ENCODE measurements at regions not wholly inside any gene's neighbourhood (a gene's known extent, or its start where the extent isn't known, plus 50 kb on each side); places are given as distances from the start of the nearest gene placed in this dataset.

DNA sequence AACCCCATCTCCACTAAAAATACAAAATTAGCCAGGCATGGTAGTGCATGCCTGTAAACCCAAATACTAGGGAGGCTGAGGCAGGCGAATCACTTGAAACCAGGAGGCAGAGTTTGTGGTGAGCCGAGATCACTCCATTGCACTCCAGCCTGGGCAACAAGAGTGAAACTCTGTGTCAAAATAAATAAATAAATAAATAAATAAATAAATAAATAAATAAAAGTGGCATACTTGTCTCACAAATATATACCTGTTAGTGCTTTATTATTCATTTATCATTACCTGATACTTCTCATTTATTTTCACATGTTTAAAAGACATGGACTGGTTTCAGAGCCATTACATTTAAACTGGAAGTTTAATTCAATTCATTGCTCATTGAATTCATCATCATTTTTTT, 491.4 kb upstream of the CDH7 start:
- no peak for DNase-seq (ENCODE audit: low spot score)
- Mint-ChIP-seq H3K4me3 (ENCODE audit: unreplicated experiment) (no peak overlapping the region), H3K36me3 (ENCODE audit: low read depth) (no peaks in the 10 kb centered on the region), H3K27me3 (ENCODE audit: low read depth) (no peaks in the 10 kb centered on the region), H3K9me3 (ENCODE audit: low read depth) (no peaks in the 10 kb centered on the region), H3K27ac (ENCODE audit: unreplicated experiment) (no peak overlapping the region), H3K4me1 (ENCODE audit: low read depth) (no peaks in the 10 kb centered on the region)
- TF ChIP-seq, protein P1, sequence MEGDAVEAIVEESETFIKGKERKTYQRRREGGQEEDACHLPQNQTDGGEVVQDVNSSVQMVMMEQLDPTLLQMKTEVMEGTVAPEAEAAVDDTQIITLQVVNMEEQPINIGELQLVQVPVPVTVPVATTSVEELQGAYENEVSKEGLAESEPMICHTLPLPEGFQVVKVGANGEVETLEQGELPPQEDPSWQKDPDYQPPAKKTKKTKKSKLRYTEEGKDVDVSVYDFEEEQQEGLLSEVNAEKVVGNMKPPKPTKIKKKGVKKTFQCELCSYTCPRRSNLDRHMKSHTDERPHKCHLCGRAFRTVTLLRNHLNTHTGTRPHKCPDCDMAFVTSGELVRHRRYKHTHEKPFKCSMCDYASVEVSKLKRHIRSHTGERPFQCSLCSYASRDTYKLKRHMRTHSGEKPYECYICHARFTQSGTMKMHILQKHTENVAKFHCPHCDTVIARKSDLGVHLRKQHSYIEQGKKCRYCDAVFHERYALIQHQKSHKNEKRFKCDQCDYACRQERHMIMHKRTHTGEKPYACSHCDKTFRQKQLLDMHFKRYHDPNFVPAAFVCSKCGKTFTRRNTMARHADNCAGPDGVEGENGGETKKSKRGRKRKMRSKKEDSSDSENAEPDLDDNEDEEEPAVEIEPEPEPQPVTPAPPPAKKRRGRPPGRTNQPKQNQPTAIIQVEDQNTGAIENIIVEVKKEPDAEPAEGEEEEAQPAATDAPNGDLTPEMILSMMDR (IDR thresholded peaks at IDR 0.05): no peak

DNA sequence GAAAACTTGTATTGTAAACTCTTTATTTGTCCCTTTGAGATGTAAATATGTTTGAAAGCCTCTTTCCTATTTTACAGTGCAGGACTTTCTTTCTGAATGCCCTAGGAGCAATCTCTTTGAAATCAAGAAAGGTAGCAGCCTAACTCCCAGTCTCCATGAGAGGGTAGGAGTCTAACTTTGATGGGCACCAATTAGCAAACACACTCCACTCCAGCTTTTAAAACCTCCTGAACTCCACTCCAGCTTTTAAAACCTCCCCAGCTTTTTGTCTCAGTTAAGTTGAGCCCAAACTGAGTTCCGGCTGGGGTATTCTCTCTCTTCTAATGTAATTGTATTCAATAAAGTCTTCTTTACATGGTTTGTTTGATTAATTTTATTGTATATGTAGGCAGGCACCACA, 493.7 kb upstream of the CDH7 start:
- no peaks in the 10 kb centered on the region for H3K9me3 Mint-ChIP-seq (ENCODE audit: low read depth)
- H3K4me1 Mint-ChIP-seq (ENCODE audit: low read depth): no peaks in the 10 kb centered on the region
- no peak overlapping the region for H3K4me3 Mint-ChIP-seq (ENCODE audit: unreplicated experiment)
- no peak overlapping the region for H3K27ac Mint-ChIP-seq (ENCODE audit: unreplicated experiment)
- H3K27me3 Mint-ChIP-seq (ENCODE audit: low read depth): peaks cover 2% of the 10 kb centered on the region
- TF ChIP-seq, protein P1 (IDR thresholded peaks at IDR 0.05): no peak
- DNase-seq (ENCODE audit: low spot score): no peak
- H3K36me3 Mint-ChIP-seq (ENCODE audit: low read depth): no peaks in the 10 kb centered on the region

DNA sequence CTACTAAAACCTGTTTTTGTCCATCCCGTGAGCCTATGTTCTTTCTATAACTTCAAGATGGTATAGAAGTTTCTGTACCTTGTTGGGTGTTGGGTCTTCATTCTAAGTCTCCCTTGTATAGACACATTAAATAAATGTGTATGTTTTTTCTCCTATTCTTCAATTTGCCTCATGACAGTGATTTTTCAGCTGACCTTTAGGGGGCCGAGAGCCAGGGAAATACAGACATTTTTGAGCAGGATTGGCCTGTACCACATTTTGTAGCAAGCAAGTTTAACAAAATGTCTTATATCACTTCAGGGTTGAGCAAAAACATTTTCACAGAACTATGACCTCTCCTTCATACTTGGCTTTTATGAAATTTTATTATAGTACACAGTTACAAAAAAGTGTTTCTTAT, 495.4 kb upstream of the CDH7 start:
- no peaks in the 10 kb centered on the region for H3K36me3 Mint-ChIP-seq (ENCODE audit: low read depth)
- H3K27me3 Mint-ChIP-seq (ENCODE audit: low read depth): peaks cover 2% of the 10 kb centered on the region
- no peaks in the 10 kb centered on the region for H3K9me3 Mint-ChIP-seq (ENCODE audit: low read depth)
- H3K4me3 Mint-ChIP-seq (ENCODE audit: unreplicated experiment): no peak overlapping the region
- H3K4me1 Mint-ChIP-seq (ENCODE audit: low read depth): no peaks in the 10 kb centered on the region
- TF ChIP-seq, protein P1 (IDR thresholded peaks at IDR 0.05): no peak
- H3K27ac Mint-ChIP-seq (ENCODE audit: unreplicated experiment): no peak overlapping the region
- no peak for DNase-seq (ENCODE audit: low spot score)

DNA sequence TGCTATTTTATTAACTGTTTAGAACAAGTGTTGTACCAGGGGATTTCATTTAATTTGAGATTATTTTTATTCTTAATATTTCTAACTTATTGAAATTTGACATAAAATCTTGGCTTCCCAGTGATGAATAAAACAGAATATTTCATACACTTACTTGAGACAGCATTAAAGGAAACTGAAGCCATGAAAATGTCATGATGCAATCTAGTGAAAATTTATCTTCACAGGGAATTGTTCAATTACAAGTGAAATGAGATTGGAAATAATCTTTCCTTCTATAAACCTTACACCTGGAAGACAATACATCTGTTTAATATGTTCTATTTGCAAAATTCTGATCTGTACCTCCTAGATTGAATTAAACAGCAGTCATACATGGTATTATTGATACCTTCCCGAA, 511.0 kb upstream of the CDH7 start:
- Mint-ChIP-seq H3K27me3 (ENCODE audit: low read depth) (peaks cover 3% of the 10 kb centered on the region), H3K4me3 (ENCODE audit: unreplicated experiment) (no peak overlapping the region), H3K4me1 (ENCODE audit: low read depth) (peaks cover 8% of the 10 kb centered on the region), H3K9me3 (ENCODE audit: low read depth) (no peaks in the 10 kb centered on the region), H3K36me3 (ENCODE audit: low read depth) (no peaks in the 10 kb centered on the region), H3K27ac (ENCODE audit: unreplicated experiment) (peak overlapping the region; percentile 66)
- no peak for DNase-seq (ENCODE audit: low spot score)
- TF ChIP-seq, protein P1 (IDR thresholded peaks at IDR 0.05): no peak

DNA sequence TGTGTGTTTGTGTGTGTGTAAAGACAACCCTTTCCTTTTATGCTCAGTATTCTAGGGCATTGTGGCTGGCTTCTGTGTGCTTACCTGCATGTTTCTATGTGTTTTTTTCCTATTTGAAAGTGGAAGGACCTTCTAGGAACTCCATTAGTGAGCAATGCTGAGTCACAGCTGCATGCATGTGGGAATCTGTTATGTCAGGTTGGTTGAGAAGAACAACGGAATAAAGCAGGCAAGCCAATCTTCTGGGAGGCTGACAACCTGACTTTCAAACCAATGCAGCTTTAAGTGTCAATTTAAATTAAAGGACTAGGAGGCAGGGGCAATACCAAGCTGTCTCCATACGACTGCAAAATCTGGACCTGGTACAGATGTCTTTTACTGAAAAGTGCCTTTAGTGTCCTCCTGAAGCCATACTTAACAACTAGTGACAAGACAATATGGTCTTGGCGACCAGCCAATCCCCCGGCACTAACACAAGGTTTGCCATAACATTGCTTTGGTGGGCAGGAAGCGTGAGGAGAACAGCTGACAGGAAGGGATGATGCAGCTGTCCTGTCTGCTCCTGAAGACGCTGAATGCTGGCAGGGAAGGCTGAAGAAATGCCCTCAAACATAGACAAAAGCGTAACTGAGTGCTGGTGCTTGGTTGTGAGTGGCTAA, 514.7 kb upstream of the CDH7 start:
- Mint-ChIP-seq H3K27ac (ENCODE audit: unreplicated experiment) (no peak overlapping the region), H3K36me3 (ENCODE audit: low read depth) (no peaks in the 10 kb centered on the region)

More for the DNA sequence above, 514.7 kb upstream of the CDH7 start:
- H3K9me3 Mint-ChIP-seq (ENCODE audit: low read depth): peaks cover 4% of the 10 kb centered on the region
- H3K4me1 Mint-ChIP-seq (ENCODE audit: low read depth): peaks cover 8% of the 10 kb centered on the region
- H3K27me3 Mint-ChIP-seq (ENCODE audit: low read depth): peaks cover 4% of the 10 kb centered on the region
- no peak overlapping the region for H3K4me3 Mint-ChIP-seq (ENCODE audit: unreplicated experiment)
- TF ChIP-seq, protein P1 (IDR thresholded peaks at IDR 0.05): no peak
- DNase-seq (ENCODE audit: low spot score): no peak

Data from chondrocyte (in vitro differentiated cells).